Neural cell (in vitro differentiated cells): ENCODE measurements at regions not wholly inside any gene's neighbourhood (a gene's known extent, or its start where the extent isn't known, plus 50 kb on each side); places are given as distances from the start of the nearest gene placed in this dataset.

Experiments
- H2AFZ ChIP-seq: fragments of 200-600, 300-800 bp; sonication (generic), shearing (Covaris generic); 2 replicates; pipeline ENCODE4 v1.6.0; 2014; ENCODE audit warnings: low read depth, mild to moderate bottlenecking, antibody characterized with exemption, low read length, moderate library complexity
- H3F3A ChIP-seq: fragments of 200-600 bp; shearing (Covaris generic); 2 replicates; pipeline ENCODE4 v1.6.1; 2016; ENCODE audit warnings: mild to moderate bottlenecking, moderate library complexity, mixed read lengths, antibody characterized with exemption, low read length; ENCODE audit not compliant: insufficient read depth, poor library complexity, severe bottlenecking
- H3K27ac ChIP-seq: fragments of 200-600, 300-800 bp; sonication (generic), shearing (Covaris generic); 2 replicates; pipeline ENCODE4 v1.5.1; 2014; ENCODE audit warnings: mild to moderate bottlenecking, low read length, moderate library complexity
- H3K27me3 ChIP-seq: fragments of 300-800, 200-600 bp; sonication (generic), shearing (Covaris generic); 2 replicates; pipeline ENCODE4 v1.6.0; 2014; ENCODE audit warnings: mild to moderate bottlenecking, low read depth, low read length, moderate library complexity; ENCODE audit not compliant: insufficient read depth
- H3K36me3 ChIP-seq: fragments of 300-800, 200-600 bp; sonication (generic), shearing (Covaris generic); 2 replicates; pipeline ENCODE4 v1.5.1; 2014; ENCODE audit warnings: mild to moderate bottlenecking, antibody characterized with exemption, low read length, moderate library complexity; ENCODE audit not compliant: insufficient read depth
- H3K4me2 ChIP-seq: fragments of 300-800, 200-600 bp; sonication (generic), shearing (Covaris generic); 2 replicates; pipeline ENCODE4 v1.6.0; 2014; ENCODE audit warnings: mild to moderate bottlenecking, low read length
- H3K4me3 ChIP-seq: fragments of 300-800, 200-600 bp; sonication (generic), shearing (Covaris generic); 2 replicates; pipeline ENCODE4 v1.5.1; 2014; ENCODE audit warnings: mild to moderate bottlenecking, low read length, moderate library complexity
- H3K79me2 ChIP-seq: fragments of 200-600 bp; shearing (Covaris generic); replicated peaks from 2 replicates; pipeline ENCODE4 v1.6.0; 2014; ENCODE audit warnings: mild to moderate bottlenecking, low read length, moderate library complexity; ENCODE audit not compliant: insufficient read depth
- H3K9ac ChIP-seq: fragments of 300-800, 200-600 bp; sonication (generic), shearing (Covaris generic); 2 replicates; pipeline ENCODE4 v1.6.1; 2016; ENCODE audit warnings: mild to moderate bottlenecking, low read length, mixed read lengths
- H3K9me2 ChIP-seq: fragments of 200-600 bp; shearing (Covaris generic); 2 replicates; pipeline ENCODE4 v1.6.1; 2016; ENCODE audit warnings: mild to moderate bottlenecking, low read length, mixed read lengths; ENCODE audit not compliant: insufficient read depth
- H3K9me3 ChIP-seq: fragments of 200-600, 300-800 bp; sonication (generic), shearing (Covaris generic); 2 replicates; pipeline ENCODE4 v1.6.1; 2016; ENCODE audit warnings: mild to moderate bottlenecking, mixed run types, low read length, moderate library complexity, mixed read lengths
- H4K20me1 ChIP-seq: fragments of 200-600 bp; shearing (Covaris generic); 2 replicates; pipeline ENCODE4 v1.6.1; 2016; ENCODE audit warnings: mild to moderate bottlenecking, mixed run types; ENCODE audit not compliant: insufficient read depth
- EP300 ChIP-seq: fragments of 450-650 bp; conservative IDR thresholded peaks from 2 replicates; pipeline ENCODE4 v1.6.1; 2014; ENCODE audit warnings: antibody characterized with exemption, mild to moderate bottlenecking, moderate library complexity; ENCODE audit not compliant: poor library complexity, severe bottlenecking
- EZH2 ChIP-seq: fragments of 200-600, 300-800 bp; shearing (Covaris generic), sonication (generic); IDR thresholded peaks from 2 replicates; pipeline ENCODE4 v1.6.1; 2014; ENCODE audit warnings: antibody characterized with exemption, low read length, borderline replicate concordance, mild to moderate bottlenecking; ENCODE audit not compliant: insufficient read depth, poor library complexity, severe bottlenecking
- MXI1 ChIP-seq: fragments of 450-650 bp; conservative IDR thresholded peaks from 2 replicates; pipeline ENCODE4 v1.6.1; 2014; ENCODE audit warnings: antibody characterized with exemption, mild to moderate bottlenecking; ENCODE audit not compliant: poor library complexity, severe bottlenecking
- POLR2AphosphoS5 ChIP-seq: IDR thresholded peaks from 2 replicates; pipeline ENCODE4 v1.6.1; 2012
- RAD21 ChIP-seq: fragments of 450-650 bp; conservative IDR thresholded peaks from 2 replicates; pipeline ENCODE4 v1.6.1; 2014; ENCODE audit warnings: antibody characterized with exemption, mild to moderate bottlenecking, moderate library complexity
- SMC3 ChIP-seq: fragments of 450-650 bp; conservative IDR thresholded peaks from 2 replicates; pipeline ENCODE4 v1.6.1; 2014; ENCODE audit warnings: antibody characterized with exemption, mild to moderate bottlenecking, moderate library complexity; ENCODE audit not compliant: poor library complexity
- TAF1 ChIP-seq: IDR thresholded peaks from 2 replicates; pipeline ENCODE4 v1.6.1; 2012; ENCODE audit warnings: low read depth
- TF ChIP-seq, protein P1 (sequence below): fragments of 450-650 bp; IDR thresholded peaks from 2 replicates; pipeline ENCODE4 v1.5.1; 2014; ENCODE audit warnings: antibody characterized with exemption, mild to moderate bottlenecking, moderate library complexity; ENCODE audit not compliant: poor library complexity, severe bottlenecking
- TF ChIP-seq, protein P2 (sequence below): IDR thresholded peaks from 2 replicates; pipeline ENCODE4 v1.6.1; 2012; ENCODE audit warnings: borderline replicate concordance

DNA sequence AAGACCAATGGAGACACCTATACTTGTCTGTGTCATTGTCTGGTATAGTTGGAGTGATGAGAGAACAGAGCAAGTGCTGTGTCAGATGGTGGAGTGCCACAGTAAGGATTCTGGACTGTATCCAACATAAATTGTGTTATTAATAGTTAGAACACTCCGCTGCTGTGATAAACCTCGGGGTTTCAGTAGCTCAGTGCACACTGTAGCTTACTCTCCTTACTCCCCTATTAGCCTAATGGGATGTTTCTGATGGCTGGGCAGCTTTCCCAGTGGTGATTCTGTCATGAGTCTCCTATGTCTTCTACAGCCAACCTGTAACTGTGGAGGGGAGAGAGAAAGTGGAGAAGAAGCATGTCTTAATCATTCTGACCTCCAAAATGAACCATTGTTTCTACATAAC is 127.6 kb upstream of the PTCH1 start:
- H3K9ac ChIP-seq = no peak overlapping the region
- no peaks in the 10 kb centered on the region for H4K20me1 ChIP-seq
- no peak overlapping the region for H3K4me3 ChIP-seq
- H3K9me2 ChIP-seq = no peaks in the 10 kb centered on the region
- H3K27ac ChIP-seq = no peak overlapping the region
- H3K4me2 ChIP-seq = no peak overlapping the region
- H3K27me3 ChIP-seq = no peaks in the 10 kb centered on the region
- no peaks in the 10 kb centered on the region for H3K36me3 ChIP-seq
- no peaks in the 10 kb centered on the region for H3K9me3 ChIP-seq
- H2AFZ ChIP-seq = no peak overlapping the region
- TF ChIP-seq POLR2AphosphoS5 (no peak), SMC3 (no peak), MXI1 (no peak)
- TF ChIP-seq, protein P1, sequence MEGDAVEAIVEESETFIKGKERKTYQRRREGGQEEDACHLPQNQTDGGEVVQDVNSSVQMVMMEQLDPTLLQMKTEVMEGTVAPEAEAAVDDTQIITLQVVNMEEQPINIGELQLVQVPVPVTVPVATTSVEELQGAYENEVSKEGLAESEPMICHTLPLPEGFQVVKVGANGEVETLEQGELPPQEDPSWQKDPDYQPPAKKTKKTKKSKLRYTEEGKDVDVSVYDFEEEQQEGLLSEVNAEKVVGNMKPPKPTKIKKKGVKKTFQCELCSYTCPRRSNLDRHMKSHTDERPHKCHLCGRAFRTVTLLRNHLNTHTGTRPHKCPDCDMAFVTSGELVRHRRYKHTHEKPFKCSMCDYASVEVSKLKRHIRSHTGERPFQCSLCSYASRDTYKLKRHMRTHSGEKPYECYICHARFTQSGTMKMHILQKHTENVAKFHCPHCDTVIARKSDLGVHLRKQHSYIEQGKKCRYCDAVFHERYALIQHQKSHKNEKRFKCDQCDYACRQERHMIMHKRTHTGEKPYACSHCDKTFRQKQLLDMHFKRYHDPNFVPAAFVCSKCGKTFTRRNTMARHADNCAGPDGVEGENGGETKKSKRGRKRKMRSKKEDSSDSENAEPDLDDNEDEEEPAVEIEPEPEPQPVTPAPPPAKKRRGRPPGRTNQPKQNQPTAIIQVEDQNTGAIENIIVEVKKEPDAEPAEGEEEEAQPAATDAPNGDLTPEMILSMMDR = no peak
- TF ChIP-seq, protein P2, sequence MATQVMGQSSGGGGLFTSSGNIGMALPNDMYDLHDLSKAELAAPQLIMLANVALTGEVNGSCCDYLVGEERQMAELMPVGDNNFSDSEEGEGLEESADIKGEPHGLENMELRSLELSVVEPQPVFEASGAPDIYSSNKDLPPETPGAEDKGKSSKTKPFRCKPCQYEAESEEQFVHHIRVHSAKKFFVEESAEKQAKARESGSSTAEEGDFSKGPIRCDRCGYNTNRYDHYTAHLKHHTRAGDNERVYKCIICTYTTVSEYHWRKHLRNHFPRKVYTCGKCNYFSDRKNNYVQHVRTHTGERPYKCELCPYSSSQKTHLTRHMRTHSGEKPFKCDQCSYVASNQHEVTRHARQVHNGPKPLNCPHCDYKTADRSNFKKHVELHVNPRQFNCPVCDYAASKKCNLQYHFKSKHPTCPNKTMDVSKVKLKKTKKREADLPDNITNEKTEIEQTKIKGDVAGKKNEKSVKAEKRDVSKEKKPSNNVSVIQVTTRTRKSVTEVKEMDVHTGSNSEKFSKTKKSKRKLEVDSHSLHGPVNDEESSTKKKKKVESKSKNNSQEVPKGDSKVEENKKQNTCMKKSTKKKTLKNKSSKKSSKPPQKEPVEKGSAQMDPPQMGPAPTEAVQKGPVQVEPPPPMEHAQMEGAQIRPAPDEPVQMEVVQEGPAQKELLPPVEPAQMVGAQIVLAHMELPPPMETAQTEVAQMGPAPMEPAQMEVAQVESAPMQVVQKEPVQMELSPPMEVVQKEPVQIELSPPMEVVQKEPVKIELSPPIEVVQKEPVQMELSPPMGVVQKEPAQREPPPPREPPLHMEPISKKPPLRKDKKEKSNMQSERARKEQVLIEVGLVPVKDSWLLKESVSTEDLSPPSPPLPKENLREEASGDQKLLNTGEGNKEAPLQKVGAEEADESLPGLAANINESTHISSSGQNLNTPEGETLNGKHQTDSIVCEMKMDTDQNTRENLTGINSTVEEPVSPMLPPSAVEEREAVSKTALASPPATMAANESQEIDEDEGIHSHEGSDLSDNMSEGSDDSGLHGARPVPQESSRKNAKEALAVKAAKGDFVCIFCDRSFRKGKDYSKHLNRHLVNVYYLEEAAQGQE = no peak
- H3K79me2 ChIP-seq = no peaks in the 10 kb centered on the region
- H3F3A ChIP-seq = no peaks in the 10 kb centered on the region

DNA sequence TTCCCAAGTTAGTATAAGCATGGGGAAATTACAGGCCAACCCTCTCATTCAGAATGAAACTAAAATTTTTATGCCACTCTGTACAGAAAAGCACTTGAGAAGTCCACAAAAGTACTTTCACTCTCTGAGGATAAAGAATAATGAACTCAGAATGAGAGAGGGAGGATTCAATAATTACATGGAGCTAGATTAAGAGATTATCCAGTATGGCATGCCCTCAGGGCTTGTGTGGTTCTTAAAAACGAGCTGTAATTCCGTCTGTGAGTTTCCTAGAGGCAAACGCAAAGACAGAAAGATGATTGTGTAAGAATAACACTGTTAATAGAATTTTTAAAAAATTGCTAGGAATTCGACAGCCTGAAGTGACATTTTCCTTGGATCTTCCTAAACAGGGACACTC is 126.8 kb upstream of the PTCH1 start:
- Histone ChIP-seq H3K4me3 (no peak overlapping the region), H3K4me2 (no peak overlapping the region), H3K9me3 (no peaks in the 10 kb centered on the region), H3K27me3 (no peaks in the 10 kb centered on the region), H3K27ac (no peak overlapping the region), H3K9ac (no peak overlapping the region), H3F3A (no peaks in the 10 kb centered on the region), H4K20me1 (no peaks in the 10 kb centered on the region), H3K36me3 (no peaks in the 10 kb centered on the region), H2AFZ (no peak overlapping the region), H3K79me2 (no peaks in the 10 kb centered on the region), H3K9me2 (no peaks in the 10 kb centered on the region)
- TF ChIP-seq MXI1 (no peak), RAD21 (no peak), EP300 (no peak), TAF1 (no peak), POLR2AphosphoS5 (no peak), SMC3 (no peak), EZH2 (no peak)
- TF ChIP-seq, protein P2 = no peak
- TF ChIP-seq, protein P1 = no peak
